Transverse colon (tissue), 4 donors: ENCODE measurements at regions not wholly inside any gene's neighbourhood (a gene's known extent, or its start where the extent isn't known, plus 50 kb on each side); places are given as distances from the start of the nearest gene placed in this dataset.

Experiments used
- DNase-seq: peaks from one replicate; pipeline ENCODE4 v3.0.0-alpha.2; 2019
- H3K27ac ChIP-seq, 4 donors: fragments of 200-600 bp; sonication (generic); 2 replicates each; pipeline ENCODE4 v1.5.1; 2016 to 2018; ENCODE audit warnings: inconsistent platforms in 4 of 4
- H3K27me3 ChIP-seq: fragments of 200-600 bp; sonication (generic); 2 replicates; pipeline ENCODE4 v1.5.1; 2017; ENCODE audit warnings: inconsistent platforms
- H3K36me3 ChIP-seq, 4 donors: fragments of 200-600 bp; sonication (generic); 2 replicates each; pipeline ENCODE4 v1.5.1; 2017 to 2019; ENCODE audit warnings: inconsistent platforms in 4 of 4
- H3K4me1 ChIP-seq, 4 donors: fragments of 200-600 bp; sonication (generic); 2 replicates each; pipeline ENCODE4 v1.5.1; 2017 to 2020; ENCODE audit warnings: inconsistent platforms in 4 of 4
- H3K4me3 ChIP-seq, 4 donors: fragments of 200-600 bp; sonication (generic); 1 replicate in 1 of 4; 2 replicates in 3 of 4; pipeline versions ENCODE4 v1.5.1 to v1.6.1; 2017 to 2019; ENCODE audit warnings: inconsistent platforms in 4 of 4
- H3K9me3 ChIP-seq, 2 donors: fragments of 200-600 bp; sonication (generic); 2 replicates each; pipeline ENCODE4 v1.5.1; 2017 to 2019; ENCODE audit warnings: inconsistent platforms in 2 of 2
- CTCF ChIP-seq, 5 experiments: fragments of 200-600 bp in 3 of 5; fragments of 450-650 bp in 2 of 5; sonication (generic) in 3 of 5; IDR thresholded peaks; 1 replicate in 2 of 5; 2 replicates in 3 of 5; pipeline ENCODE4 v1.5.1; 2016 to 2017; ENCODE audit warnings: antibody characterized with exemption in 5 of 5, inconsistent platforms in 3 of 5, mild to moderate bottlenecking in 2 of 5, moderate library complexity in 1 of 5
- EP300 ChIP-seq: sonication (generic); formaldehyde crosslinking; IDR thresholded peaks from one replicate; pipeline ENCODE4 v1.6.1; 2017; ENCODE audit warnings: antibody characterized with exemption, low read depth
- POLR2A ChIP-seq: fragments of 450-650 bp; IDR thresholded peaks from one replicate; pipeline ENCODE4 v1.6.1; 2016; ENCODE audit warnings: antibody characterized with exemption, mild to moderate bottlenecking, moderate library complexity
- POLR2AphosphoS5 ChIP-seq, 3 donors: sonication (generic); formaldehyde crosslinking; IDR thresholded peaks; one replicate each; pipeline ENCODE4 v1.6.1; 2016; ENCODE audit warnings: antibody characterized with exemption in 3 of 3
- WGBS, 2 donors: methylation state at CpG; one replicate each; pipeline ENCODE4 v1.1.5; 2018; ENCODE audit warnings: low coverage in 1 of 2; 5-methylcytosine and 5-hydroxymethylcytosine counted together
- in situ Hi-C, 4 donors: fragments of 200-750 bp; cut with MboI; loops; one replicate each; pipeline versions ENCODE4 v1.15.0 to v1.15.1; 2017; ENCODE audit warnings: low sequenced_read_pairs in 3 of 4, low pct_ligation_motif_present in 1 of 4, low pct_unique_long_range_greater_than_20kb in 1 of 4
- intact Hi-C: fragments of 100-400 bp; cut with DNase I; formaldehyde crosslinking; loops from one replicate; pipeline ENCODE4 v1.15.1; 2023; ENCODE audit warnings: low total_unique reads

- in situ Hi-C loops (no loop called here), intact Hi-C loops (no loop called here)
- Histone ChIP-seq H3K36me3 (no peaks in the 10 kb centered on the region), H3K9me3 (no peaks in the 10 kb centered on the region), H3K4me1 (no peaks in the 10 kb centered on the region), H3K27ac (no peak overlapping the region), H3K27me3 (no peaks in the 10 kb centered on the region), H3K4me3 (no peak overlapping the region)
- DNase-seq, result no peak
- 75 to 96% methylated on average over 2 of the region's 2 CpGs for WGBS, 2 donors
- TF ChIP-seq EP300 (no peak), POLR2A (no peak), CTCF (IDR thresholded peaks at IDR 0.05) (no peak), POLR2AphosphoS5 (IDR thresholded peaks at IDR 0.05) (no peak)
Measured at GRCh38 chr5:123263859-123264258, 159.3 kb downstream of the CEP120 start.

GRCh38 chr5:123262216-123262823, 160.9 kb downstream of the CEP120 start:
- WGBS, 2 donors, result 63 to 67% methylated on average over 6 to 7 of the region's 7 CpGs
- in situ Hi-C loops, result no loop called here
- no peaks in the 10 kb centered on the region for H3K4me1 ChIP-seq
- H3K36me3 ChIP-seq, result no peaks in the 10 kb centered on the region
- no peaks in the 10 kb centered on the region for H3K27me3 ChIP-seq
- no peak for DNase-seq
- H3K4me3 ChIP-seq, result no peak overlapping the region
- peak overlapping the region in 1 of 4 donors; percentile 19 for H3K27ac ChIP-seq
- TF ChIP-seq POLR2A, result no peak
- TF ChIP-seq EP300, result no peak
- TF ChIP-seq POLR2AphosphoS5 (IDR thresholded peaks at IDR 0.05), result no peak
- no peak for TF ChIP-seq CTCF (IDR thresholded peaks at IDR 0.05)
- H3K9me3 ChIP-seq, result no peaks in the 10 kb centered on the region
- intact Hi-C loops, result no loop called here

- no peaks in the 10 kb centered on the region for H3K4me1 ChIP-seq
- intact Hi-C loops, result no loop called here
- no peak for DNase-seq
- H3K36me3 ChIP-seq, result no peaks in the 10 kb centered on the region
- TF ChIP-seq EP300 (no peak), POLR2A (no peak), CTCF (IDR thresholded peaks at IDR 0.05) (no peak), POLR2AphosphoS5 (IDR thresholded peaks at IDR 0.05) (no peak)
- H3K27ac ChIP-seq, result no peak overlapping the region
- WGBS, 2 donors, result 75 to 80% methylated on average over 1 of the region's 1 CpG
- peaks cover 0 to 2% of the 10 kb centered on the region in 2 donors for H3K9me3 ChIP-seq
- no peaks in the 10 kb centered on the region for H3K27me3 ChIP-seq
- no peak overlapping the region for H3K4me3 ChIP-seq
- in situ Hi-C loops, result no loop called here
Measured at GRCh38 chr5:123261752-123262151, 161.5 kb downstream of the CEP120 start.

- no peak overlapping the region for H3K27ac ChIP-seq
- H3K4me1 ChIP-seq, result no peaks in the 10 kb centered on the region
- TF ChIP-seq EP300 (no peak), CTCF (IDR thresholded peaks at IDR 0.05) (no peak), POLR2AphosphoS5 (IDR thresholded peaks at IDR 0.05) (no peak), POLR2A (no peak)
- H3K9me3 ChIP-seq, result no peaks in the 10 kb centered on the region
- 41 to 44% methylated on average over 2 of the region's 2 CpGs for WGBS, 2 donors
- in situ Hi-C loops, result no loop called here
- intact Hi-C loops, result no loop called here
- no peak for DNase-seq
- H3K36me3 ChIP-seq, result no peaks in the 10 kb centered on the region
- H3K27me3 ChIP-seq, result no peaks in the 10 kb centered on the region
- no peak overlapping the region for H3K4me3 ChIP-seq
Measured at GRCh38 chr5:123249446-123249845, 160.4 kb downstream of the PRDM6 start.
